ENCODE measurements at regions not wholly inside any gene's neighbourhood (a gene's known extent, or its start where the extent isn't known, plus 50 kb on each side); places are given as distances from the start of the nearest gene placed in this dataset.

DNA sequence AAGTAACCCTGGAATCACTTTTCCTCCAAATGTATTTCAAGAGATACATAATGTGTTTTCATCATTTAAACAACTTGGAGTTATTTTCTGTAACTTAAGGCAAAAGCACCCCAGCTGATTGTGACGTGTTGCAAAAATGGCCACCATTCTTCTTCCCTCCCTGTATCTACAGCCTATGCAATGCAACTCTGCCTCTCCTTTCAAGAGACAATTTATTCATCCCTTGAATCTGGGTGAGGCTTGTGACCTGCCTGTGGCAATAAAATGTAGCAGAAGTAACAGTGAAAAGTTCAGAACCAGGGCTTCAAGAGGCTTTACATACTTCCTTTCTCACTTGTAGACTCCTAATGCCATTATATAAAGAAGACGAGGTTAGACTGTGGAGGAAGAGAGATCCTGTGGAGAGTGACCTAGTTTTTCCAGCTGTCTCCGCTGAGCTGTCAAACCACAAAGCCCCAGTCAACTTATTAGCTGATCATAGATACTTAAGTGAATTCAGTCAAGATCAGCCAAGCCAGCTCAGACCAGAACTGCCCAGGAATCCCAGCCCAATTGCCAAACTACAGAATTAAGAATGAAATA, 81.0 kb upstream of the KLF3 start:
- 82% methylated on average over 3 of the region's 3 CpGs; no CpG with 5 or more reads in 1 of the 2 experiments for WGBS, 2 experiments (ENCODE audit: extremely low coverage in 1 of 2, insufficient coverage in 1 of 2, insufficient read length in 1 of 2, insufficient replicate concordance in 2 of 2, low coverage in 1 of 2, low lambda C conversion rate in 2 of 2, missing lambda C conversion rate in 1 of 2)
- Histone ChIP-seq H3K27ac (ENCODE audit: low read depth, low read length) (no peak overlapping the region), H3K4me3 (ENCODE audit: extremely low read depth in 1 of 4, insufficient read depth in 2 of 4, low read depth in 3 of 4, low read length in 4 of 4) (no peak overlapping the region), H2BK20ac (ENCODE audit: low read length) (no peak overlapping the region), H2AFZ (ENCODE audit: low read length) (no peak overlapping the region), H3K4ac (replicated peaks; ENCODE audit: insufficient read length, low read depth, low read length) (no peak overlapping the region), H3K4me1 (replicated peaks in 1 of 4; ENCODE audit: control insufficient read depth in 3 of 4, insufficient read depth in 4 of 4, low read length in 3 of 4) (no peaks in the 10 kb centered on the region), H2BK12ac (ENCODE audit: low read depth, low read length) (no peak overlapping the region), H2BK5ac (ENCODE audit: low read depth, low read length) (no peak overlapping the region), H2BK120ac (replicated peaks; ENCODE audit: low read depth, low read length) (no peak overlapping the region), H3K27me3 (replicated peaks in 1 of 4; ENCODE audit: control insufficient read depth in 3 of 4, extremely low read depth in 1 of 4, insufficient read depth in 3 of 4, low read length in 3 of 4) (no peaks in the 10 kb centered on the region), H3K18ac (ENCODE audit: extremely low read depth, low read length) (no peak overlapping the region), H3K79me1 (ENCODE audit: low read depth, low read length) (no peaks in the 10 kb centered on the region), H3K23me2 (ENCODE audit: low read depth, low read length) (no peaks in the 10 kb centered on the region), H4K8ac (ENCODE audit: extremely low read depth, insufficient read depth, low read length) (no peak overlapping the region), H3K9ac (replicated peaks in 1 of 4; ENCODE audit: extremely low read depth in 1 of 4, low read depth in 3 of 4, low read length in 3 of 4) (no peak overlapping the region), H3K79me2 (ENCODE audit: control insufficient read depth in 1 of 2, insufficient read depth in 2 of 2, low read length in 2 of 2) (no peaks in the 10 kb centered on the region), H2AK5ac (ENCODE audit: low read depth, low read length) (no peak overlapping the region), H4K91ac (replicated peaks; ENCODE audit: insufficient read length, low read length) (no peak overlapping the region), H3K4me2 (ENCODE audit: insufficient read depth in 1 of 2, low read depth in 2 of 2, low read length in 2 of 2) (no peak overlapping the region), H4K5ac (ENCODE audit: insufficient read length, low read depth, low read length) (no peak overlapping the region), H3K9me3 (ENCODE audit: insufficient read depth in 2 of 2, low read depth in 1 of 2, low read length in 1 of 2) (0 out of 4 replicates have a peak, but pooled peaks cover 0 to 2% of the 10 kb centered on the region in 2 experiments), H3K56ac (replicated peaks; ENCODE audit: insufficient read length, low read depth, low read length) (no peak overlapping the region), H4K20me1 (replicated peaks in 1 of 2; ENCODE audit: control insufficient read depth in 1 of 2, insufficient read depth in 2 of 2, low read length in 2 of 2) (no peaks in the 10 kb centered on the region), H3K23ac (ENCODE audit: insufficient read length) (no peak overlapping the region), H2BK15ac (ENCODE audit: low read length) (no peak overlapping the region), H3K14ac (ENCODE audit: insufficient read length) (no peak overlapping the region), H3K36me3 (ENCODE audit: control insufficient read depth in 2 of 4, insufficient read depth in 4 of 4, low read length in 3 of 4) (no peaks in the 10 kb centered on the region)
- CTCF ChIA-PET (ENCODE audit: partially characterized antibody), result interaction anchor here (0.8 to 1.4 kb wide), 2 partner anchors 93 to 264 kb away, joined by 4 read pairs; no protein-coding TSS in a partner anchor
- TF ChIP-seq POU5F1 (IDR thresholded peaks at IDR 0.05; ENCODE audit: low read depth, low read length) (no peak), EP300 (IDR thresholded peaks at IDR 0.05; ENCODE audit: borderline replicate concordance in 1 of 2, low read depth in 2 of 2, low read length in 2 of 2) (no peak), RNF2 (IDR thresholded peaks at IDR 0.05; ENCODE audit: borderline replicate concordance, low read depth, low read length, missing control alignments, poor library complexity, severe bottlenecking) (no peak), CEBPB (IDR thresholded peaks at IDR 0.05; ENCODE audit: low read depth, low read length) (no peak), RBBP5 (IDR thresholded peaks at IDR 0.05; ENCODE audit: borderline replicate concordance, low read depth, low read length) (no peak), EZH2 (IDR thresholded peaks at IDR 0.05; ENCODE audit: low read depth, low read length, severe bottlenecking) (no peak), ASH2L (IDR thresholded peaks at IDR 0.05; ENCODE audit: low read length) (no peak), ZNF274 (IDR thresholded peaks at IDR 0.05; ENCODE audit: borderline replicate concordance, extremely low read depth, low read length) (no peak), POLR2A (IDR thresholded peaks at IDR 0.05; ENCODE audit: control extremely low read depth in 1 of 2, low read depth in 2 of 2, low read length in 2 of 2) (no peak), CTBP2 (IDR thresholded peaks at IDR 0.05; ENCODE audit: borderline replicate concordance, insufficient read depth, insufficient read length, low read length) (no peak)
- TF ChIP-seq, protein P1, sequence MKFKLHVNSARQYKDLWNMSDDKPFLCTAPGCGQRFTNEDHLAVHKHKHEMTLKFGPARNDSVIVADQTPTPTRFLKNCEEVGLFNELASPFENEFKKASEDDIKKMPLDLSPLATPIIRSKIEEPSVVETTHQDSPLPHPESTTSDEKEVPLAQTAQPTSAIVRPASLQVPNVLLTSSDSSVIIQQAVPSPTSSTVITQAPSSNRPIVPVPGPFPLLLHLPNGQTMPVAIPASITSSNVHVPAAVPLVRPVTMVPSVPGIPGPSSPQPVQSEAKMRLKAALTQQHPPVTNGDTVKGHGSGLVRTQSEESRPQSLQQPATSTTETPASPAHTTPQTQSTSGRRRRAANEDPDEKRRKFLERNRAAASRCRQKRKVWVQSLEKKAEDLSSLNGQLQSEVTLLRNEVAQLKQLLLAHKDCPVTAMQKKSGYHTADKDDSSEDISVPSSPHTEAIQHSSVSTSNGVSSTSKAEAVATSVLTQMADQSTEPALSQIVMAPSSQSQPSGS (IDR thresholded peaks at IDR 0.05; ENCODE audit: low read length), result no peak
- POLR2A ChIA-PET (ENCODE audit: partially characterized antibody), result no interaction called here
- FAIRE-seq (no peak), DNase-seq (ENCODE audit: low read depth in 1 of 2, low spot score in 2 of 2) (no peak)
